HEK293T (cell line): ENCODE measurements at regions not wholly inside any gene's neighbourhood (a gene's known extent, or its start where the extent isn't known, plus 50 kb on each side); places are given as distances from the start of the nearest gene placed in this dataset.

Experiments used
- BHLHE40 ChIP-seq: fragments of 450-650 bp; IDR thresholded peaks from 2 replicates; pipeline ENCODE4 v1.6.1; 2016; ENCODE audit warnings: mild to moderate bottlenecking, moderate library complexity, borderline replicate concordance
- ELF4 ChIP-seq: fragments of 450-650 bp; IDR thresholded peaks from 2 replicates; pipeline ENCODE4 v1.6.1; 2017; ENCODE audit warnings: antibody characterized with exemption
- FOXA1 ChIP-seq: fragments of 450-650 bp; IDR thresholded peaks from 2 replicates; pipeline ENCODE4 v1.6.1; 2016; ENCODE audit warnings: mild to moderate bottlenecking
- FOXM1 ChIP-seq: fragments of 450-650 bp; IDR thresholded peaks from 2 replicates; pipeline ENCODE4 v1.6.1; 2017; ENCODE audit warnings: mild to moderate bottlenecking, borderline replicate concordance
- NFRKB ChIP-seq: fragments of 450-650 bp; IDR thresholded peaks from 2 replicates; pipeline ENCODE4 v1.6.1; 2016; ENCODE audit warnings: mild to moderate bottlenecking, moderate library complexity
- PKNOX1 ChIP-seq: fragments of 450-650 bp; IDR thresholded peaks from 2 replicates; pipeline ENCODE4 v1.6.1; 2016
- SUZ12 ChIP-seq: fragments of 450-650 bp; IDR thresholded peaks from 2 replicates; pipeline ENCODE4 v1.6.1; 2016; ENCODE audit warnings: mild to moderate bottlenecking
- TARDBP ChIP-seq: fragments of 450-650 bp; IDR thresholded peaks from 2 replicates; pipeline ENCODE4 v1.6.1; 2016
- ZNF384 ChIP-seq: fragments of 450-650 bp; IDR thresholded peaks from 2 replicates; pipeline ENCODE4 v1.6.1; 2016

GRCh38 chr10:44647473-44647872 is 262.6 kb upstream of the CXCL12 start:
- TF ChIP-seq FOXM1, result no peak
- TF ChIP-seq ELF4, result no peak
- TF ChIP-seq ZNF384, result no peak
- TF ChIP-seq SUZ12, result no peak
- no peak for TF ChIP-seq NFRKB
- no peak for TF ChIP-seq BHLHE40
- no peak for TF ChIP-seq TARDBP
- TF ChIP-seq PKNOX1, result no peak
- no peak for TF ChIP-seq FOXA1
